ENCODE measurements at regions not wholly inside any gene's neighbourhood (a gene's known extent, or its start where the extent isn't known, plus 50 kb on each side); places are given as distances from the start of the nearest gene placed in this dataset.

DNA sequence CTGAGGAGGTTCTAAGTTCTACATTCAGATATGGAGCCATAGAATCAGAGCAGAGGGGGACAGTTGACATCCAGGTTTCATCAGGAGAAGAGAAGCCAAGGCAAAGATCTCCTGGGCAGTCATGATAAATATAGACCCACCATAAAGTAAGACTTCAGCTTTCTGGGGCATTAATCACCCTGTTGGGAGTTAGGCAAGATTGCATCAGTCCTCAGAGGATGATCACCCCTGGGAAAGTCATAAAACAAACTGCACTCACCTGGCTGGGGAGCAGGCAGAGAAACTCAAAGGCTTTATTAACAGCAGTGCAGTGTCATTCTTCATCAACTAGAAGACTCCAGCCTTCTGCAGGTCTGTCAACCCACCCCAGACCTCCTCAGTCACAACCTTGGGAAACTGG lies 301.3 kb upstream of the JARID2 start:
- no peak for DNase-seq (ENCODE audit: low read depth)

DNA sequence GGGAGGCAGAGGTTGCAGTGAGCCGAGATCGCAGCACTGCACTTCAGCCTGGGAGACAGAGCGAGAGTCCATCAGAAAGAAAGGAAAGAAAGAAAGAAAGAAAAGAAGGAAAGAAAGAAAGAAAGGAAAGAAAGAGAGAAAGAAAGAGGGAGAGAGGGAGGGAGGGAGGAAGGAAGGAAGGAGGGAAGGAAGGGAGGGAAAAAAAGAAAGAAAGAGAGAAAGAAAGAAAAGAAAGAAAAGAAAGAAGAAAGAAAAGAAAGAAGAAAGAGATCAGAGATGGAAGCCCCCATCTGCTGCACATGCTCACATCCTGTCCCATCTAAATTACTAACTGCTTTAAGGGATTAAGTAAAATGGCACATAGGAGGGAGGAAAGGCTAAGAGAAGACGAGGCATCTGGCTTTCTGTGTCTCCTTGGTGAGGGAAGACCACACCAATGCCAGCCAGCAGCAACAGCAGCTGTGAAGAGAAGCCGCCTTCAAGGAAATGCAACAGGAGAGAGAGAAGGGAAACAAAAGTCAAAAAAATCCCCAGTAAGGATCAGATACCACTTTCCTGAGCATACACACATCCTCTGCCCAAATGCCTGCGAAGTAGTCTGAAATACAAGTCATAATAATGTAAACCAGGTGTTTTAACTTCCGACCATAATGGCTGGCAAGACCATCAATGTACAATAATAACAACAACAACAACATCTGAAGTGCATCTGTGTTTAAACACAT lies 300.2 kb upstream of the JARID2 start:
- DNase-seq (ENCODE audit: low read depth) = no peak

DNA sequence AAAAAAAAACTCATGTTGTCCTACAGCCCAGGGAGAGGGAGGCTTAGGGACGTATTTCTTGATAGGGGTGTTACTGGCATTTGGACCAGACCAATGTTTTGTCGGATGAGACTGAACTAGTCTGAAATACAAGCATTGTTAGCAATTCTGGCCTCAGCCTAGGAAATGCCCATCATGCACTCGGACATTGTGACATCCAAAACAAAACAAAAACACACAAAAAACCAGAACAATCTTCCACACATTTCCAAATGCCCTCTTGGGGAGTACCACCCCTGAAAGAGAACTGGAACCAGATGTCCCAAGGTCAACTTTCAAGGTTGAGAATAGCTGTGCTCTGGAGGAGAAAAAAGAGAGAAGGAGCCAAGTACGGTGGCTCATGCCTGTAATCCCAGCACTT lies 299.1 kb upstream of the JARID2 start:
- DNase-seq (ENCODE audit: low read depth) = no peak

DNA sequence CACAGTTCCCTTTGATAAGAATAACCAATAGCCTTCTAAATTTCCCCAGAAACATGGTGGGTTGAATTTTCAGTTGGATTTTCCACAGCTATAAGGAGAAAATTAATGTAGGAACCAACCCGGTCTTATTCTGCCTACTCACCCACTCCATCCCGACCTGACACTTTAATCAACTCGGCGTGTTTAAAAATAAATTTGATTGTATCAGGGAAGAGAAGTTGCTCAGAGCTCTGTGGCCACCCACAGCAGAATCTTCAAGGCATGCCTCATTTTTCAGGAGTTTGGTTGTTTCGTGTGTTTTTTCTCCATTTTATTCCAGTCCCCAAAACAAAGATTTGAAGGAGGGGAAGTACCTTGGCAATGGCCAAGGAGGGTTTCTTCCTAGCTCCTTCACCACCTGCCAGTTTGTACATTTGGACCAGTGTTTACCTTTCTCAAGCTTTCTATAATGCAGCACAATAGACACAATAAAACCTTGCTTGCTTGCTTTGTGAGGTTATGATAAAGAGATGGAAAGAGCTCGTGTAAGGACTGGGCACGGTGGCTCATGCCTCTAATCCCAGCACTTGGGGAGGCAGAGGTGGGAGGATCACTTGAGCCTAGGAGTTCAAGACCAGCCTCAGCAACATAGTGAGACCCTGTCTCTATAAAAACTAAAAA lies 297.2 kb upstream of the JARID2 start:
- DNase-seq (ENCODE audit: low read depth) = no peak

DNA sequence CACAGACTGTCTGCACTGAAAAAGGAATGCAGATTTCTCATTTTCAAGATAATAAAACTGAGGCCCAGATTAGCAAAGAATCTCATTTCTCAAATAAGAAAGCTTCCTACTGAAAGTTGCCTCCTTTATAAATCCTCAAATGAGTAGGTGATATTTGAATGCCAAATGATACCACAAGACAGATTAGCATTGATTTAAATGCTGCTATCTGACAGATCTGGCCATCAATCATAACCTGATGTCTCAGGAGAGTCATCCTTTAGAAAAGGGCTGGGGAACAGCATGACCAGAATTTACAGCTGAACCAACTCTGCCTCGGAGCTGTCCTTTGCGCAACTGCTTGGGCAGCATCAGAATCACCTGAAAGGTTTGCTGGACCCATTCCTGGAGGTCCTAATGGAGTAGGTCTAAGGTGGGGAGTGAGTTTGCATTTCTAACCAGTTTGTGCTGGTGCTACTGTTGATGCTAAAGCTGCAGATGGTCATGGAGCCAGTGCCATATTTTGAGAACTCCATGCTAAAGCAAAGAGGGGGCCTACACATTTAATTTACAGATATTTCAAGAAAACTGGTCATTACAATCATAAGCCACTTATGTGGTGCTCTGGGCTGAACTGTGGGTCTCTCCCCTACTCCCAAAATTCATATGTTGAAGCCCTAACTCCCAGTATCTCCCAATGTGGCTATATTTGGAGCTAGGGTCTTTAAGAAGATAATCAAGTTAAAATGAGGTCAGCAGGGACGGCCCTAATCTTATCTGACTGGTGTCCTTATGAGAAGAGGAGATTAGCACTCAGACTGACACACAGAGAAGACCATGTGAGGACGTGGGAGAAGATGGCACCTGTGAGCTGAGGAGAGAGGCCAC lies 295.5 kb upstream of the JARID2 start:
- DNase-seq (ENCODE audit: low read depth) = no peak

DNA sequence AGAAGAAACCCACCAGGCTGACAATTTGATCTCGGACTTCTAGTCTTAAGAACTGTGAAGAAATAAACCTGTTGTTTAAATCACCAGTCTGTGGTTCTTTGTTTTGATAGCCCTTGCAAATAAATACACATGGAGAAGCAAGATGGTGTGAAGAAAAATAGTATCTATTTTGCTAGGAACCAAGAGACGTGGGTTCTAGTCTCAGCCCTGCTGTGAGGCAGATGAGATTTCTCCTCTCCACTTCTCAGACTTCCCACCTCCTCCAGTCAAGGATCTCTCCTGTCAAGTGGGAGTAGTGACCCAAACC lies 294.9 kb upstream of the JARID2 start:
- DNase-seq (ENCODE audit: low read depth) = no peak

DNA sequence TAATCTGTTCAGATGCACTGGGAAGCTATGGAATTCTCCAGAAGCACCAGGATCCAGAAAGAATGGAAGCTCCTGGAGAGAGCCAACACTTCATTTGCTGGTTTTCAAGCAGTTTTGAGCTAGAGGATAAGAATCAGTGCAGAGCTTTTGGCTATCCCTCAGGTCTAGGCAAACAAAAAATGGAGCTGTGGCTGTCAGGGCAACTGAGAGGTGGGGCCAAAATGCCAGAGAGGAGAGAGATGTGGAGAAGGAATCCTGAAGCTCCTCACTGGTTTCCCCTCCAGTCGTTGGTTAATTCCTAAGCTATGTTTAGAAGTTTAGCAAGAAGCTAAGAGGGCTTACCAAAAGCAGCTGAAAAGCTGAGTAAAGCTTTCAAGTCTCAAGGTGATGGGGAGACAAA lies 294.2 kb upstream of the JARID2 start:
- no peak for DNase-seq (ENCODE audit: low read depth)

DNA sequence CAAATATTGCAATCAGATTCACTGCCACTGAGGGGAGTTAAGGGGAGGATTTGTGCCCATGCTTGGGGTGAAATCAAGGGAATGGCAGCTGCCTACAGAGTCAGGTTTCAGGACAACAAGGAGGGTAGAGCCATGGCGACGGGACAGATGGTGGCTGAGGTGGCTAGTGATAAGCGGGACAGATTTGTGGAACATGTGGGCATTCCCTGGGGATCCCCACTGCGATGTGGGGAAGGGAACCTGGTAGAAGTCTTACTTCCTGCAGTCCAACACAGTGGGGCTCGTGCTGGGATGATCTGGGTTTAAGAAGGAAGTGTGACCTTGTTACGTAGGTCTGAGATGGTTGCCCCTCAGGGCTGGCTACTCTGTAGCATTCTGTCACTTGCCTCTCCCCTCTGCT lies 292.0 kb upstream of the JARID2 start:
- no peak for DNase-seq (ENCODE audit: low read depth)

DNA sequence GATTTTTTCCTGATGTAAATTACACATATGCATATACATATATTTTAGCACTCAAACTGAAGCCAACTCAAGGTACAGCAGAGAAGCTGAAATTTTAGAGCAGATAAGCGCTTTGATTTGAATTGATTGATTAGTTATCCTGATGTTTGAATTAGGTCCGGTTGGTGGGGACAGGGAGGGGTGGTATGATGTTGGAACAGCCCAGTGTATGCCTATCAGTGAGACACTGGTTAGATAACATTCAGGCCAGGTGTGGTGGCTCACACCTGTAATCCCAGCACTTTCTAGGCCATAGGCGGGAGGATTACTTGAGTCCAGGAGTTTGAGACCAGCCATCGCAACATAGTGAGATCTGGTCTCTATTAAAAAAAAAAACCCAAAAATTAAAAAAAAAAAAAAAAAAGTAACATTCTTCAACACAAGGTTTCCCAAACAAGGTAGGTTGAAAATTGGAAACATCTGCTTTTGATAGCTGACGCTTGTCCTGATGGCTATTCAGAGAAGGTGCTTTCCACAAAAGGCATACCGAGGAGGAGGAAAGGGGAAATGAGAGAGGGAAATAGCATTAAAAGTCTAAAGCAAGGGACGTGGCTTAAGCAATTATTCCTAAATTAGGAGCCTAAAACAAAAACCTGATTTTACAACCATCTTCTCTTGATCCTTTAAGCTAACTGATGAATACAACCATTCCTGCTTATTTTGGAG lies 288.4 kb upstream of the JARID2 start:
- no peak for DNase-seq (ENCODE audit: low read depth)

DNA sequence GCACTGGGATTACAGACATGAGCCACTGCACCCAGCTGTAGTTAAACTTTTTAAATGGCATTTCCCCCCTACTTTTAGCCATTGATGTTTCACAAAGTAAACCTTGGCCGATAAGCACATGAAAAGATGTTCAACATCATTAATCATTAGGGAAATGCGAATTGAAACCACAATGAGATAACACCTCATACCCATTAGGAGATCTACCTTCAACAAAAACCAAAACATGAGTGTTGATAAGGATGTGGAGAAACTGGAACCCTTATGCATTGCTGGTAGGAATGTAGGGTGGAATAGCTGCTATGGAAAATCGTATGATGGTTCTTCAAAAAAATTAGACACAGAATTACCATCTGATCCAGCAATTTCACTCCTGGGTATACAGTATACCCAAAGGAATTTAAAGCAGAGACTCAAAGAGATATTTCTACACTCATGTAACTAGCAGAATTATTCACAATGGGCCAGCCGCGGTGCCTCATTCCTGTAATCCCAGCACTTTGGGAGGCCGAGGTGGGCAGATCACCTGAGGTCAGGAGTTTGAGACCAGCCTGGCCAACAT lies 286.5 kb upstream of the JARID2 start:
- DNase-seq (ENCODE audit: low read depth) = no peak

DNA sequence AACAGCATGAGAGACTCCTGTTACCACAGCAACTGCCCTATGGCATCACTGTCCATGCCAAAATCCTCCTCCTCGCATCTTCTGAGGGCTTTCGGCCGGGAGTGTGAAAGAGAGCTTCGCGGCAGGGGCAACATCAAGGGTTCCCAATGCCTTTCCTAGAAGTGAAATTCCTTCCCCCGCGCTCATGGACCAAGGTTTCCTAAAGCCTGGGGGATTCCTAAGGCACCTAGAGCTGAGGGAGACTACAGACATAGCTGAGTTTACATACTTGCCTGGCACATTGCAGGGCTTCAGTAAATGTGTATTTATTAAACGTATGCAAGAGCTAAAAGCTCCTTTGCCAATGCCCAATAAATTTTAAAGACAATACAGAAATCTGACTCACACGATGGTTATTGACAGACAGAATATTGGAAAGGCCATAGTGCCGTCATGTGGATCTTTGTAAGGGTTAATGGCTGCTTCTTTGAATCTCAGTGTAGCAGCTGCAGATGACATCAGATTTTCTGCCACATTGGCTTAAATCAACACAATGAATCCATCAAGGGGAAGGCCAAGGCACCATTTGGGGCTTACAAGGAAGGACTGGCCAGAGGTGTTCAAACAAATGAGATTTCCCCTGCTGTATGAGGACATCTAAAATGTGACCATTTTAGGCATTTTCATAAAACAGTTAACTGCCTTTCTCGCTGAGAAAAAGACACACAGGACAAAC lies 281.2 kb upstream of the JARID2 start:
- no peak for DNase-seq (ENCODE audit: low read depth)

DNA sequence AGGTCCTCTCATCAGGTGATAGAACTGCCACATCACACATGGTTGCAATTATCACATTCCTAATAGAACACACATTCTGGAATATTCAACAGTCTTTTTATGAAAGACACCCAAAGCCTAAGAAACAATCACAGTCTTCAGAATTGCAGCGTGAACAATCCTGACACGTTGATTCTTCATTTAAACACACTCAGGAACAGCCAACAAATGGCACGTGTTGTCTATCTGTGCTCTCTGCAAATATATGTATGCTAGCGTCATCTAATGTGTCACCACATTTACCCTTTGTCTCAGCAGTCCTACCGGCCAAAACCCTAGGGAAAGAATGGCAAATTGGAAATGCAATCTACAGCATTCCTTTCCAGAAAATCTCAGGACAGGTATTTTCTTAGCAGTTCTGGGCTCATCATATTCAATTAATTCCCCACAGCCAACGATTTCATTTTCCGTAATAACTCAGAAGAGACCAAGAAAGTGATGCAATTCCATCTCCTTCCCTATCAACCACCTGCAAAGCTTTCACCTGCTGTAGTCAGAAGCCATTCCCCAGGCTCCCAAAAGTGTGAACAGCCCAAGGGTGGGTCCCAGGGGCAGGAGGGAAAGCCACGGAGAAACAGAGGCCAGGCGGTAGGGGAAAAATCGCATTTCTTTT lies 280.3 kb upstream of the JARID2 start:
- no peak for DNase-seq (ENCODE audit: low read depth)

DNA sequence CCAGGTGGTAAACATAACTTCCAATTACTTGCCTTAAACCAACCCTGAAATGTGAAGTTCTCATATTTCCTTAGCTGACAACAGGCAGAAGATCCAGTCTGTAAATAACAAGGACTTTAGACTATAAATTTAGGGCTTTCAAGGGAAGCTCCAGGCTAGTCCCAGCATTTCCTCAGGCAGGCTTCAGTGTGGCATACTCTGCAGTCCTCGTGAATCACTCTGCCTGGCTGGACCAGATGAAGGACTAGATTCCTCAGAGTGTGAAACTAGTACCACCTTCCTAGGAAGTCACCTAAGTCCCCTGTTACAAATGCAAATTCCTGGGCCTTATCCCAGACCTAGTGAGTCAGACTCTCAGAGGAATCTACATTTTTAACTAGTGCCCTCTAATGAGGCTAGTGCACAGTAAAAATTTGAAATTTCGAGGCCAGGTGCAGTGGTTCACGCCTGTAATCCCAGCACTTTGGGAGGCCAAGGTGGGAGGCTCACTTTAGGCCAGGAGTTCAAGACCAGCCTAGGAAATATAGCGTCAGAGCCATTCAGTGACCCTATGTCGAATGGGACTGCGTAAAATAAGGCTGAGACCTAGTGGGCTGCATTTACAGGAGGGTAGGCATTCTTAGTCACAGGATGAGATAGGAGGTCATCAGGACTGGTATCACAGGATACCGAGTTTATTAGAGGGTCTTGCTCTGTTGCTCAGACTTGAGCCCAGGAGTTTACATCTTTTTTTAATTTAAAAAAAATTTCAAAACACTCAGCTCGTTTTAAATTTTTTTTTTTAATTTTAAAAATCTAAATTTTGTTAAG lies 279.6 kb upstream of the JARID2 start:
- DNase-seq (ENCODE audit: low read depth) = no peak

DNA sequence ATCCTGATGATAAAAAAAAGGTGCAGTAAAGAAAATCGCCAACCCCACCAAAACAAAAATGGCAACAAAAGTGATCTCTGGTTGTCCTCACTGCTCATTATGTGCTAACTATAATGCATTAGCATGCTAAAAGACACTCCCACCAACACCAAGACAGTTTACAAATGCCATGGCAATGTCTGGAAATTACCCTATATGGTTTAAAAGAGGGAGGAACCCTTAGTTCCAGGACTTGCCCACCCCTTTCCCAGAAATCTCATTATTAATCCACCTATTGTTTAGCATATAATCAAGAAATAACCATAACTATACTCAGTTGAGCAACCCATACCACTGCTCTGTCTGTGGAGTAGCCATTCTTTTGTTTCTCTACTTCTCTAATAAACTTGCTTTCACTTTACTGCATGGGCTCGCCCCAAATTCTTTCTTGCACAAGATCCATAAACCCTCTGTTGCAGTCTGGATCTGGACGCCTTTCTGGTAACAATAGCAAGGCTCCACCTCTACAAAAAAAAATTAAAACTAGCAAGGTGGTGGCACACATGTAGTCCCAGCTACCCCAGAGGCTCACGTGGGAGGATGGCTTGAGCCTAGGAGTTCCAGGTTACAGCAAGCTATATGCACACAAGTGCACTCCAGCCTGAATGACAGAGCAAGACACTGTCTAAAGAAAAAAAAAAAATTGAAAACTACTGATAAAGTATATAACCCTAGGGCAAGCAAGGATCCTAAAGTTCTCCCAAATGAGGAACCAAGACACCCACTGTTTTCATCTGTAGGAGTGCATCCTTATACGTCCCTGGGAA lies 278.8 kb upstream of the JARID2 start:
- no peak for DNase-seq (ENCODE audit: low read depth)

DNA sequence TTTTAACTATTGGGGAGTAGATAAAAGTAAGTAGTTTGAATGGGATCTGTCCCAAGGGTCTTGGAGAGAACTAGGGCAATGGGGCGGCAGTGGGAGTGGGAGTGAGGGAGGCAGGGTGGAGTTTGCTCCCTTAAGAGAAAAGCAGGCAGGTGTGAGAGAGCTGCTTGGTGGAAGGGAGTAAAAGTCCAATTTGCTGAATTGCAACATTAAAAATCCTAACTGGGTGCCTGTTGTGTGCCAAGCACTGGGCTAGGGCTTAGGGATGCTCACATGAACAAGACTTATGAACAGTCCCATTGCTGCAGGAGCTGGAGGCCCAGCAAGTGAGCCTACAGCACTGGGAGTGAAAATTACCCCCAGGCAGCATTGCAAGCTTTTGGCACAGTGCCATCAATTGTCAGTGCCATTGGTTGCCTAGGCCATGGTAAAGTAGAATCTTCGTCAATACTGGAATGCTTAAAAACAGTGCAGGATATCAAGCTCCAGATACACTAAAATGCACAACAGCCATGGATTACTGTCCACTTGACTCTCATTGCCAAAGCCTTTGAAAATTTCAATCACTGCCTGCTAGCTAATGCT lies 277.7 kb upstream of the JARID2 start:
- no peak for DNase-seq (ENCODE audit: low read depth)

DNA sequence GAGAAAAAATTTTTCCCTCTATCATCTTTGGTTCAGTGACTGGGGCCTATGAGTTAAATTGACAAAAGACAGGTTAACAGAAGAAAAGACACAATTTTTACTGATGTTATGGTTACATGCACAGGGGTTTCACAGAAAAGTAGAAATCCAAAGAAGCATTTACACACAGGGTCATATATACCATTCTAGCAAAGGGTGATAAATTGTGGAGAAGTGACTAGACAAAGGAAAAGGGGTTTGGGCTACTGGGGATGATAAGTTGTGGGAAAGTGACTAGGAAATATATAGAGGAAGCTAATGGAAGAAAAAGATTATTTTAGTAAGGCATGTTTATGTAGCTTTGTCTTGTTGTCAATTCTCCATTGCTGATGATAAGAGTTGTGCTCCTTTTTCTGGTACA lies 276.7 kb upstream of the JARID2 start:
- DNase-seq (ENCODE audit: low read depth) = no peak

DNA sequence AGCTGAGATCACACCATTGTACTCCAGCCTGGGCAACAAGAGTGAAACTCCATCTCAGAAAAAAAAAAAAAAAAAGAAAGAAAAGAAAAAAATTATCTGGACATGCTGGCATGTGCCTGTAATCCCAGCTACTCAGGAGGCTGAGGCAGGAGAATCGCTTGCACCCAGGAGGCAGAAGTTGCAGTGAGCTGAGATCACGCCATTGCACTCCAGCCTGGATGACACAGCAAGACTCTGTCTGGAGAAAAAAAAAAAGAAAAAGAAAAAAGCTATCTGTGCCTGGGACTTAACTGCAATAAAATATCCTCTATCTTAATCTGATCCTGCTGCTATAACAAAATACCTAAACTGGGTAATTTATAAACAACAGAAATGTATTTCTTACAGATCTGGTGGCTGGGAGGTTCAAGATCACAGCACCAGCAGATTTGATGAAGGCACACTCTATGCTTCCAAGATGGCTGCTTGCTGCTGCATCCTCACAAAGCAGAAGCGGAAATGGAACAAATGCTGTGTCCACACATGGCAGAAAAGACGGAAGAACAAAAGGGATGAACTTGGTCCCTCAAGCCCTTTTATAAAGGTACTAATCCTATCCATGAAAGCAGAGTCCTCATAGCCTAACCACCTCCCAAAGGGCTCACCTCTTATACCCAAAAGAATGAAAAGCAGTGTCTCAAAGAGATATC lies 273.3 kb upstream of the JARID2 start:
- DNase-seq (ENCODE audit: low read depth) = no peak

DNA sequence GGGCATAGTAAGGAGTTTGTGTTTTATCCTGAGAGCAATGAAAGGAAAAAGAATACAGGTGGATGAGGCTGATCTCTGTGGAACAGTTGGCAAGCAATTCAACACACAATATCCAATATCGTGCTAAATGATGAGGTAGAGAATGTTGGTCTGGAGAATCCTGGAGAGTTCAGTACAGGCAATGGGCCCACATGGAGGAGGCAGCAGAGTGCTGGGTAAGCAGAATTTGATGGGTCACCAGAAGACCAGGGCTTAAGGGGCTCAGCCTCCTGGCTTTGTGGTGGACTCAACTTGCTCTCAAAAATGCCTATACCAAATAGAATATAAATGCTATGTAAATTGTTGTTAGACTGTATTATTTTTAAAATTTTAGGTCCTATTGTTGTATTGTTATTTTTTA lies 271.5 kb upstream of the JARID2 start:
- DNase-seq (ENCODE audit: low read depth) = no peak

Measured in stimulated activated CD8-positive, alpha-beta memory T cell treated with anti-CD3 and anti-CD28 coated beads, Interleukin-7, amount 100 ng/mL, for 24 hours (primary cell).